Activated CD4-positive, alpha-beta T cell treated with anti-CD3 and anti-CD28 coated beads, Interleukin-2, amount 50 U/mL, for 1 hour (primary cell): ENCODE measurements at regions not wholly inside any gene's neighbourhood (a gene's known extent, or its start where the extent isn't known, plus 50 kb on each side); places are given as distances from the start of the nearest gene placed in this dataset.
A peak's percentile ranks its signal among the peaks of the same experiment; 100 is the strongest.
"Not testable (repeated sequence)": the region's sequence is repeated elsewhere in the genome, so short reads cannot be mapped to it uniquely, and the experiment has no call there.

Source experiments
- DNase-seq: peaks from one replicate; pipeline ENCODE4 v3.0.0-alpha.2; 2020

DNA sequence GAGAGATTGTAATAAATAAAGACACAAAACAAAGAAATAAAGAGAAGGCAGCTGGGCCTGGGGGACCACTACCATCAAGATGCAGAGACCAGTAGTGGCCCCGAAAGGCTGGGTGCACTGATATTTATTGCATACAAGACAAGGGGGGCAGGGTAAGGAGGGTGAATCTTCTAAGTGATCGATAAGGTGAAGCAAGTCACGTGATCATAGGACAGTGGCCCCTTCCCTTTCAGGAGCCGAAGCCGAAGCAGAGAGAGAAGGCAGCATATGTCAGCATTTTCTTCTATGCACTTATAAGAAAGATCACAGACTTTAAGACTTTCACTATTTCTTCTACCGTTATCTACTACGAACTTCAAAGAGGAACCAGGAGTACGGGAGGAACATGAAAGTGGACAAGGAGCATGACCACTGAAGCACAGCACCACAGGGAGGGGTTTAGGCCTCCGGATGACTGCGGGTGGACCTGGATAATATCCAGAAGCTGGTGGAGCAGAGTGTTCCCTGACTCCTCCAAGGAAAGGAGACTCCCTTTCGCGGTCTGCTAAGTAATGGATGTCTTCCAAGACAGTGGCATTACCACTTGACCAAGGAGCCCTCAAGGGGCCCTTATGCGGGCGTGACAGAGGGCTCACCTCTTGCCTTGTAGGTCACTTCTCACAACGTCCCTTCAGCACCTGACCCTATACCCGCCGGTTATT, 126.4 kb downstream of the RBM46 start:
- DNase-seq, result not testable (repeated sequence)

- DNase-seq, result no peak
Observed at GRCh38 chr4:154908168-154908567, 127.1 kb downstream of the RBM46 start.

DNA sequence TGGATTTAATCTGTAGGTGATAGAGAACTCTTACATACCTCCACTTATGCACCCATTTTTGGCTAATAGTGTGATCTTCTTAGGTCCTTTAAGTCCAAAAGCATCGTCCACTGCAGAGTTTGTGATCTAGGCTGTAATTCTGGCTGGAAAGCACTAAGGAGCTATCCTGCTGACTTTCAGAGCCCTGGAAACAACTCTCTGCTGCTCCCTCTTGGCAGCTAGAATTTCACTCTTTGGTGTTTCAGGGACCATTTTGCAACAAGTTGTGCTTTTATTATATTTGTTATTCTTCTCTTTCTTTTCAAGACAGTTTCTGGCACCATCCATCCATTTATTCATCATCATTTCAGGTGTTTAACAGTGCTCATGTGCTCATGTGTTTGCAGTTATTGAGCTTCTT, 130.0 kb downstream of the RBM46 start:
- DNase-seq, result no peak

DNA sequence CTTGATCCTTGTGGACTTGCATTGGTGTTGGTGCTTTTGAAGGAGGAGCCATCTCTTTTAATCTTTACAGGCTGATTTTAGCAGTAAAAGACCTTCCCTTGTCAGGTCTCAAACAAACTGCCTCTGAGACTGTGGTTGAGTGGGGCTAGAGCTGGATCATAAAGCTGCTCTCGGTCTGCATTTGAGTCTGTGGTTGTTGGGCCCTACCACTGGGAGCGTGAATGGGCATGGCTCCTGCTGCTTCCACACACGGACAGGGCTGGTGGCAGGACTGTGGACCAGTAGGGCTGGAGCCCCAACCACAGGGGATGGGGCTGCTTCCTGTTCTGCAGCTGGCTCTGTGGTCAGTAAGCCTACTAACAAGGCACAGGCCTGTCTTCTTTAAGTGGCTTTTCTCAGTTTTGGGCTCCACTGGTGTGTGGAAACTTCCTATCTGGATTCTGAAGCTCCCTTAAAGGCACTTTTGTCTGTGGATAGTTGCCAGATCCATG, 130.6 kb downstream of the RBM46 start:
- no peak for DNase-seq

DNA sequence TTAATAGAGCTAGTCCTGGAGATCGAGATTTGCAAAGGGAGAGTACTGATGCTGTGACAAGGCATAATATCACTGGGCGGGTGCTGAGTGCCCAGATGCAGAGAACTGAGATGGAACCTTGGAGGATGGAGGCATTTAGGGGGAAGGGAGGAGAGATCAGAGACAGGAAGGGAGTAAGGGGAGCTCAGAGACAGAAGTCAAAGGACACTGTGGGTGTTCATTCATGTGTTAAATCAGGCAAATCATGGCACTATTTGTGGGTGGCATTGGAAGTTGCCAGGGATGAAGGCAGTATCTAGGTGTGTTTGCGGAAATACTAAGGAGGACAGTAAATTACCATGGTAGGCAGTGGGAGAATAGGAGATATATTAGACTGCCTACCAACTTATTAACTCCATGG, 135.0 kb downstream of the RBM46 start:
- DNase-seq, result no peak

GRCh38 chr4:154927126-154927680, 146.1 kb downstream of the RBM46 start:
- DNase-seq, result no peak

DNA sequence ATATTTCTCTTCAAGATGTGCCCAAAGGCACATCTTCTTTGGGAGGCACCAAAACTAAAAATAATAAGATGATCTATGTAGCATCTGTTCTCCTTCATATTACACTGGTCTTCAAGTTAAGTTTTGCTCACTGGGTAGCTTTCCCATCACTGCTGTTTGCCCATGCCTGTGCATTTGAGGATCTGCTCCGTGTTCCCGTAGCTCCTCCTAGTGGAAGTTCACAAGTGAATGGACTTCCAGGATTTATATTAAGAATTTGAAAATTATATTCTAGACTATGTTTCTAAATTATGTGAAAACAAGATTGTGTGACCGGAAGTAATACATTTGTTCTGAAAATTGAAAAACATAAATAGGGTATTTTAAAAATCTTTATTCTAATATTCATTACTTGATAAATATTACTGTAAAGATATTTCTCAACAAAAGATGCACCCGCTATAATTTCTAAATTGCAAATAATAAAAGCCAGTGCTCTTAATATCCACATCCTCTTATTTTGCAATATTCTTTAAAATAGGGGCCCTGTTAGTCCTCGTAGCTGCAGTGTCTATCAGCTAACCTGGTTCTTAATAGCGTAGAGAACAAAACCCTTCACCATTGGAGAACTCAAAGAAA, 147.7 kb downstream of the RBM46 start:
- DNase-seq, result no peak

DNA sequence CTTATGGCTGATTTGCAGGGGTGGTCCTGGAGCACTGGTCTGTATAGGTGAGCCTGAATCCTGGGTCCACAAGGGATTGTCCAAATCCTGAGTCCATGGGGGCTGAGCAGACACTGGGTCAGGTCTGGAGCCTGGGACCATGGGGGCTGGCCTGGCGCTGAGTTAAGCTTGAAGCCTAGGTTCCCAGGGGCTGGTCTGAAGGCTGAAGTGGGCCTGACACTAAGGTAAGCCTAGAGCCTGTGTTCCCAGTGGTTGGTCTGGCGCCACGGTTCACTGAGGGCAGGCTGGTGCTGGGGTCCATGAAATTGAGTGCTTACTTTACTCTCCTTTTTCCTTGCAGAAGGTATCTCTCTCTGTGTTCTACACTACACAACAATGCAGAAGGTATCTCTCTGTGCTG, 155.8 kb downstream of the RBM46 start:
- DNase-seq, result no peak

DNA sequence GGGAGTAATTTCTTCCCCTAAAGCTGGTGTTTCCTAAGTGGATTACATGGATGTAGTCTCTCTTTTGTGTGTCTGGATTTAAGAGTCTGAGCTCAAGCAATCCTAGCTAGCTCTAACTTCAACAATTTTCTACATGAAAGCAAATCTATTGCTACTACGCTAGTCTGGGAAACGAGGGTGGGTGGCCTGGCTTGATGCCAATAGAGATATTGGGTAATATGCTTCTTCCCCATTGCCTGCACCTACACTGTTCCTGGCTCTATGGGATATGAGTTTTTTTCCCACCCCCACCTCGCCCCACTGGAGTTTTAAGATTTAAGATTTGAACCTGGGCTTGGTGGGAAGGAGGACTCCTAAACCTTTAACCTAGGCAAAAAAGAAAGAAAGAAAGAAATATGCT, 158.8 kb downstream of the RBM46 start:
- no peak for DNase-seq

DNA sequence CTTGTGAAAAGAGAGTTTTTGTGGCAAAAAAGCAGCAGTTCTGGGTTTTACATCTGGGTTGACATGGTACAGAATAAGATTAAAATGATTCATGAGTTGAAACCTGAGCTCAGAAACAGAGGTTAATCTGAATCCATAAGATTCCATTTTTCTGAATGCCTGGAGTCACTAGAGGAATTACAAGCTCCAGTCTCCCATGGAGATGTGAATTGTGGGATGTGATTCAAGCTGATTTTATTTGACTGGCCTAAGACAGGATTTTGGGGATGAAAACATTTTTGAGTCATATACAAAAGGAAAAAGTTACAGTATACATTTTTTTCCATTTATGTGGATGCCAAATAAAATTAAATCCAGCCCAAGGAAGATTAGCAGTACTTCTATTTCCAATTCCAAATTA, 161.1 kb downstream of the RBM46 start:
- DNase-seq, result no peak

- DNase-seq, result no peak
Observed at GRCh38 chr4:154944996-154945395, 163.9 kb downstream of the RBM46 start.

GRCh38 chr4:154946113-154946512, 165.0 kb downstream of the RBM46 start:
- no peak for DNase-seq

GRCh38 chr4:154953691-154954090, 172.6 kb downstream of the RBM46 start:
- DNase-seq, result no peak

DNA sequence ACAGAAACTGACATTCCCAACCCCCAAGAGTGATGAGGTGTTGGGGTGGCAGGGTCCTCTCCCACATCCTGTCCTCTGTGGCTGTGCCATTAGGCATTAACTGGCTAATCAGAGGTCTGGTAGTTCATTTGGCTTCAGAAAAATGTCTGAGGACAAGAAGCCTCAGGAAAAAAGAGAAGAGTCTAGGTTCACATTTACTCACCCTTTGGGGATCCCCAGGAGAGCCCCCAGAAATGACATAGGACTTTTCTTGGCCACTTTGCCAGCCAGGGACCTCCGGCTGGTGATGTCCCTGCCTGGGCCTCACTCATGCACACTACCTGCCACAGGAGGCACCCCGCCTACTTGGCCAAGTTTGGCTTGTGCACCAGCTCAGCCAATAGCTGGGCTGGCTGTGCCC, 173.0 kb downstream of the RBM46 start:
- no peak for DNase-seq

- DNase-seq, result no peak
Observed at GRCh38 chr4:154958121-154958520, 177.0 kb downstream of the RBM46 start.

GRCh38 chr4:154958621-154959358, 177.7 kb downstream of the RBM46 start:
- no peak for DNase-seq

DNA sequence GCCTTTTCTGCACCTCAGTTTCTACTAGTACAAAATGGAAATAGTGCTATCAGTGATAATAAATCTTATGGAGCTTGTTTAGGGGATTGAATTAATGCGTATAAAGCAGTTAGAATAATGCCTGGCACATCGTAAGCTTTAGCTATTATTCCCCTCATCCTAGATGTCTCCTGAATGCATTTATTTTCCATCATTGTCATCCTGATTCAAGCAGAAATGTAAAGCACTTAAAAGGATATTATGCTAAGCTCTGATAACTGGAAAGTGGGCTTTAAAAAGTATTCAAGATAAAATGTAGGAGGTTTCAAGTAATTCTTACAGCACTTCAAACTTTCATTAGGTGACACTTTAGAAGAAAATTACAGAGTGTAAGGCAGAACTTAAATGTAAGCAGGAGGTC, 178.7 kb downstream of the RBM46 start:
- DNase-seq, result no peak

DNA sequence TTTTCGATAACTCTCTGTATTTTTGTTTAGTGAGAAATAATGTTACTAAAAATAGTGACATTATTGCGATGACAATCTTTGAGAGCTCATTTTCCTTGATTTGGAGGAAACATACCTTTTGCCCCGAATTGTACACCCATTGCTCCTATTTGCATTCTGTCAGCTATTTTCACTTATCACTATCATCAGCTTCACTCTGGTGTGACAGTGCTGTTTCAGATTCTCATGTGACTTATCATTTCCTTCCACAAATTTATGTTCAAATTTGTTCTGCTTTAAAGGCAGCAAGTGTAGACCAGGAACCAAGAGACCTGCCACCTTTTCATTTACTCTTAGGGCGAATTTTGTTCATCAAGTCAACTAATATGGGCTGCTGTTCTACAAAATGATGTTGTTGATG, 179.4 kb downstream of the RBM46 start:
- DNase-seq, result no peak

GRCh38 chr4:154961263-154961662, 180.2 kb downstream of the RBM46 start:
- no peak for DNase-seq

GRCh38 chr4:154973244-154974035, 192.4 kb downstream of the RBM46 start:
- no peak for DNase-seq

- DNase-seq, result no peak
Observed at GRCh38 chr4:154977228-154977627, 196.2 kb downstream of the RBM46 start.

DNA sequence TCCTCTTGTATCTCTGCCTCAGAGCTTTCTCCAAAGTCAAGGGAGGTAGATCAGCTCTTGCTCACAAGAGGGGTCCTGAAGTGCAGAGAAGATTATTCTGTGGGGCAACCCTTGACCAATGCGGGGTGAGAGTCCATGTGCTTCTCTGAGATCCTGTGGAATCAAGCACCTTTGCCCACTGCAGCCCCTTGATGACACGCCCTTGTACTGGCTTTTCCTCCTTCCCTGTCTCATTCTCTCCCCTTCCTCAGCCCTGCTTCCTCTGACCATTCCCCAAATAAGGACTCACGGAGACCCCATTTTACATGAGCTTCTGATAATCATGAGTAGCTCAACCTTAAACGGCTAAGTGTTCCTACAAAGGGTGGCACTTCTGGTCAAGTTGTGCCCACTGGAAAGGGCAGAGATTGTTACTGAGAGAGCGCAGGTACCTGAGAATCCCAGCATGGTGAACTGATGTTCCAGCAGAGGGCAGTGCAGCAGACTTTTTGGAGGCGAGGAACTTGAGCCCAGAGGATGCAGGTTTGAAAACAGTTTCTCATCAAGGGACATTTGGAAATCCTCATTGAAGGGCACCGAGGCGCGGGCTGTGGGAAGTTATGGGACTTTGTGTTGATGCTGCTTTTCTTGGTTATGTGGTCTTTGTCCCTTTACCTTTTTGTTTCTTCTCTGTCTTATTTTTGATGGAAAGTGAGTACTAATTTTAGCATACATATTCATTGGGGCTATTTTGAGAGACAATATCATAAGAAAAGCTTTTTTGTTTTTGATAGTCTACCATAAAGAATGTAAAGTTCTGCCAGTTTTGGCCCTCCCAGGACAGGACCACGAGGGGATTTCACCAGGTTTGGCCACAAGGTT, 201.3 kb downstream of the RBM46 start:
- DNase-seq, result peak; percentile 5
